ENCODE measurements at regions not wholly inside any gene's neighbourhood (a gene's known extent, or its start where the extent isn't known, plus 50 kb on each side); places are given as distances from the start of the nearest gene placed in this dataset.
"Not testable (repeated sequence)": the region's sequence is repeated elsewhere in the genome, so short reads cannot be mapped to it uniquely, and the experiment has no call there.

GRCh38 chr20:4435671-4436455 lies 186.8 kb upstream of the ADRA1D start:
- DNase-seq (ENCODE audit: low read depth, low spot score) = no peak

- no peak for DNase-seq (ENCODE audit: low read depth, low spot score)
Measured at GRCh38 chr20:4435225-4435624, 186.1 kb upstream of the ADRA1D start.

GRCh38 chr20:4434681-4435080 lies 185.6 kb upstream of the ADRA1D start:
- DNase-seq (ENCODE audit: low read depth, low spot score) = no peak

- DNase-seq (ENCODE audit: low read depth, low spot score) = no peak
Measured at GRCh38 chr20:4431446-4431845, 182.4 kb upstream of the ADRA1D start.

DNA sequence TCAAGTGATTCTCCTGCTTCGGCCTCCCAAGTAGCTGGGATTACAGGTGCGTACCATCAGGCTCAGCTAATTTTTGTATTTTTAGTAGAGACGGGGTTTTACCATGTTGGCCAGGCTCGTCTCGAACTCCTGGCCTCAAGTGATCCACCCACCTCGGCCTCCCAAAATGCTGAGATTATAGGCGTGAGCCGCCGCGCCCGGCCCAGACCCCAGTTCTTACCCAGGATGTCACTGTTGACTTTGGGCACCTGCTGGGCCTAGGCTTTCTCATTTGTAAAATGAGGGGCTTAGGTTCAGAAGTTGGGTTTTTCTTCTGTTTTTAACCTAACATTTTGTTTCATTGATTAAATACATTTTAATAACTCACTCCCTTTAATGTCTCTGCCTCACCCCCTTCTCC lies 181.7 kb upstream of the ADRA1D start:
- not testable (repeated sequence) for DNase-seq (ENCODE audit: low read depth, low spot score)

DNA sequence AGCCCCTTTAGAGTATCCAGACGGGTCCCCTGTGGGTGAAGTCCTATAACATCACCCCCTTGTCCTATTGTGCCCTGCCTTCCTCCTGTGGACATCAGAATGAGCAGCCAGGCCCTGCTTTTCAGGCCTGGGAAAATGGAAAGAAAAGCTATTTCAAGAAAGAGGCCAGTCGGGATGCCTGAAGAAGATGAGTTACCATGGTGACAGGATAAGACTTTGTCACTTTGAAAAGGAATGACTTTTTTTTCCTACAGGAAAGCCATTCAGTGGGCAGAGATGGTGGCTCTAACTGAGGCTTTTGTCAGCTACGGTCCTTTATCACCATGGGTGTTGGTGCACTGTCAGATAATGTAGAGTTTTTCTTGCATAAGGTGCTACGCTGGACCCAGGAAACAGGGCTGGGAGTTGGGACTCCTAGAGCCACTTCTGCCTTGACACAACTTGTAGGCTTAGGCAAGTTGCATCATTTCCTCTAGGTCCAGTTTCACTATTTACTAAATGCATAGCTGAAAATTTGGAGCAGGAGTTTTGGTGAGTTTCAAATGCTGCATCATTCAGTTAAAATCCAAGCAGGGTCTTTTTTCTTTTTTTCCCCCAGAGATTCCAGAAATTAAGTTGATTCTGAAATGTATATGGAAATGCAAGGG lies 179.0 kb upstream of the ADRA1D start:
- no peak for DNase-seq (ENCODE audit: low read depth, low spot score)

- no peak for DNase-seq (ENCODE audit: low read depth, low spot score)
Measured at GRCh38 chr20:4418141-4418540, 169.1 kb upstream of the ADRA1D start.

DNA sequence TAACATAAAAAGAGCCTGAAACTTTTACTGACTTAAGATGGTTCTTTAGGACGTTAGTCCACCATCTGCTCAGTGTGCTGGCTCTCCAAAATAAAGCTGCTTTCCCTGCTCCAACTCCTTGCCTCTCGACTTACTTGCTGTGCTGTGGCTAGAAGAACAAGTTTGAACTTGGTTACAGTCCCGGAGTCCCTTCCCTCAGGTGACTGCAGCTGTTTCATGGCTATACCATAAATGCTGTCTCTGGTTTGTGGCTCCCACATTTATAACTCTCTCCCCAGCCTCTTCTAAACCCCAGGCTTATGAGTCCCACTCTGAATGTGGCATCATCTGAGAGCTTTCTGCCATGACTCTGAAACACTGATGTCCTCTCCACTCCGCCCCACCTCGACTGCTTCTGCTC lies 166.2 kb upstream of the ADRA1D start:
- no peak for DNase-seq (ENCODE audit: low read depth, low spot score)

DNA sequence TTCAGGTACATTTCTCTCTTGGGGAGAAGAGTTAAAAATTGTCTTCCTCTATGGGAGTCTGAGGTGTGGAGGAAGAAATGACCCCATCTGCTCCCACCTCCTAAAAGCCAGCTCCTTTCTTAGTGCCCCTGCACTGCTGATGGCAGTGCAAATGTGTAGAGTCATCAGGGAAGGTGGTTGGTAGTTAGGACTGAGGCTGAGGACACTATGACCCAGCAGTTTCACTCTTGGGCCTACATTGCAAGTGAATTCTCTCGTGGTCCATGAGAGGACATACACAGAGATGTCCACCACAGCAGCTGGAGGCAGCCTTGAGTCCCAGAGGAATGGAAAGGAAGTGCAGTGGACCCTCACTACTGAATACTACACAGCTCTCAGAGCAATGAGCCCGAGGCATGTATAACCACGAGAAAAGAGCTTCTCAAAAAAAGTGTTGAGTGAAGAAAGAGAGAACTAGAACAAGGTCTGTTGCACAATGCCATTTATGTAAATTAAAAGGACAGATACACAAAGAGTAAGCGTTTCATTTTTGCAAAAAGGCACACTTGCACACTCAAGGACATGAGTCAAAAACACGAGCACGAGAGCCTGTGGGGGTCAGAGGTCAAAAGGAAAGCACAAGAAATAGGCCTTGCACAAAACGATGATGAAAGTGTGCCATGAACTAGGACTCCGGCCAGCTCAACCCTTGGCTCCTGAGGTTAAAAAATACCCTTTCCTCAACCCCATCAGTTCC lies 164.4 kb upstream of the ADRA1D start:
- no peak for DNase-seq (ENCODE audit: low read depth, low spot score)

GRCh38 chr20:4412216-4412615 lies 163.1 kb upstream of the ADRA1D start:
- DNase-seq (ENCODE audit: low read depth, low spot score) = no peak

DNA sequence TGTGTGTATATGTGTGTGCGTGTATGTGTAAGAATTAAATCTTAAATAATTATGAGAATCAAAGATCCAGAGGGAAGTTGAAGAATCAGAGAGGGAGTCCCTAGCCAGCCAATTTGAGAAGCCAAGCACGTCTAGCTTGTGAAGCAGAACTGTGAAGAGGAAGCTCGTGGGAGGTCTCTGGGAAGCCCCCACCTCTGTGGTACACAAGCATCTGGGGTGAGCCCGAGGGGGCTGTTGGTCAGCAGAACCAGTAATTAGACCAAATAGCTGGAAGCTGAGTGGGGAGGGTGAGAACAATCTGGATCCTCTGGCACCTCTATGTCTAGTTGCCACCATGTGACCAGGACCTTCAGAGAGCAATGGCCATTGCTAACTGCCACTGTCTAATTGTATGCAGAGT lies 162.7 kb upstream of the ADRA1D start:
- DNase-seq (ENCODE audit: low read depth, low spot score) = no peak

GRCh38 chr20:4406627-4407026 lies 157.5 kb upstream of the ADRA1D start:
- DNase-seq (ENCODE audit: low read depth, low spot score) = no peak

DNA sequence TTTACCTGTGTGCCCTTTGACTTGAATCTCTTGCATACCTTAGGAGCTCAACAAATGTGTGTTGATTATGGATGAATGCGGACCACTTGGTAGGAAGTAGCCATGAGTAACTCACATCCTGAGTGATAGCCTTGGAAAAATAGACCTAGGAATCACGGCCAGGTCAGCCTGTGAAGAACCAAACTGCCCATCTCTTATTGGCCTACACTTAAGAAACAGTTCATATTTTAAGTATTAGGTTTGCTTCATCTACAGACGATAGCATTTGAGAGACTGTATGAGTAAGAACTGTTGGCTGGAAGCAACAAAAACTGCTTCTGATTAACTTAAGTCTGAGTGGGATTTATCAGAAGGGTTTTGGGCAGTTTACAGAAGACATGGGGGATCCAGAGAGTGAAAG lies 152.5 kb upstream of the ADRA1D start:
- no peak for DNase-seq (ENCODE audit: low read depth, low spot score)

DNA sequence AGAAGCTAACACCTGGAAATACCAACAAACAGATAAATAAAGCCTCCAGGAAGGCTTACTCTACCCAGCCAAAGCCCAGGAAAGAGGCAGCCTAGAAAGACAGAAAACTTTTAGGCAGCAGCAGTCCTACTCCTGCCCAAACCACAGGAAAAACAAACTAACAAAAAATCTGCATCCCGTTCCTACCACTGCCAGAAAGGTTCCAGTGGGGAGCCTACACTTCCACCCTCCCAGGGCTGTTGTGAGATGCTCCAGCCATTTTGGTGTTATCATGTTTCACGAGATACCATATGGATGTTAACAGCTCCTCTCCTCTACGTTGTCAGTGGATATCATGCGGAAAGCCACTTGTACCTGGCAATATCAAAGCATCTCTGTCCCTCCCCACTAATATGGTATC lies 135.9 kb upstream of the ADRA1D start:
- no peak for DNase-seq (ENCODE audit: low read depth, low spot score)

DNA sequence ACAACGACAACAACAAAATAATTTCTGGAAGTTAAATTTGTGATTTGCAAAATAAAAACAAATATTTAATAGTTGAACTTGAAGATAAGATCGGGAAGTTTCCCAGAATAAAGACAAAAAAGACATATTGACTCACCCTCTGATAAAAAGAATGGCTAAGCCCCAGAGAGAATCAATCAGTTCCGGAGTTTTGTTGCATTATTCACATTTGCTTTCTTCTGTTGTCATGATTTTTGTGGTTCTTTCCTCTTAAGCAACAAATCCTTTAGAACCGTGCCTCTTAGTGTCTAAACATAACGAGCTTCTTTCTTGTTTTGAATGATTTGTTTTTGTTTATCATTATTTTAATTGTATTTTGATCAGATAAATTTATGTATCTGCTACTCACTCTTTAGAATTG lies 134.9 kb upstream of the ADRA1D start:
- no peak for DNase-seq (ENCODE audit: low read depth, low spot score)

DNA sequence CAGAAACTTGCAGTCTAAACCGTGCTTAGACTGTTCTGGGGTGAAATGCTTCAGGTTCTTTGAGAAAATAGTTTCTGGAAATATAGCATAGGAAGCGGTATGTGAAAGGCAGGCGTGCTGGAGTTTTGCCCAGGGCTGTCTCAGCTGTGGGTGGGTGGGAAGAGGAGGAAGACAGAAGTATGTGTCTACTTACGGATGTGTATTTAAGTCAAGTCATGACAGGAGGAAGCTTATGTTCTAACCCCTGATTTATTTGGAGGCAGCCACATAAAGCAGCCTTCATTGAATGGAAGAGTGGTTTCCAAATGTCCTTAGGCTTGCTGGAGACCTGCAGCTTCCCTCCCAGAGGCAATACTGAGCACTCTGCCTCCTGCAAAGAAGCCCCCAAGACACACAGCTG lies 126.8 kb upstream of the ADRA1D start:
- DNase-seq (ENCODE audit: low read depth, low spot score) = no peak

- no peak for DNase-seq (ENCODE audit: low read depth, low spot score)
Measured at GRCh38 chr20:4373454-4373853, 124.4 kb upstream of the ADRA1D start.

DNA sequence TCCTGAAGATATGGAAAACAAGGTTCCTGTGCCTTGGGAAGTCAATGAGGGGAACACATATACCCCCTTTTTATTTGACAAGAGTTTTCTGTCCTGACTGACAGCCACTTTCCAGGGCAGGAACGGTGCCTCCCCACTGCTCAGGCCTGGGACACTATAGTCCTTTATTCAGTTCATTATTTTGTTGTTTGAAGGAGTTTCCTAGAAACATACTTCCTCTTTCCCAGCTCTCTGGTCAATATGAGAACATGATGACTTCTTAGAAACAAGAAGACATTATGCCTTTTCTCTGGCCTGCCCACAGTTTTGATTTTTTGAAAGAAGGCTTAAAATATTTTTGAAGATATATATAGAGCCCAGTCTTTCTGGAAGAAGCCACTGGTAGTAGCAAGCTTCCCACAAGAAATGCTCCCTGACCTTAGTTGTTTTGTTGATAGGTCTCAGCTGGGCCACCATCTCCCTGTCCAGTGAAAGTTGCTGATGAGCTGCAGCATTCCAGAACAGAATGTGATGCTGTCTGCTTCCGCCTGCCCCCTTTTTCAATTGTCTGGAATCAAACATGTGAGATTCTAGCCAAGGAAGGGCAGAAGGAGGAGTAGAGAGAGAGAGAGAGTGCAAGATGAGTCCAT lies 122.7 kb upstream of the ADRA1D start:
- no peak for DNase-seq (ENCODE audit: low read depth, low spot score)

DNA sequence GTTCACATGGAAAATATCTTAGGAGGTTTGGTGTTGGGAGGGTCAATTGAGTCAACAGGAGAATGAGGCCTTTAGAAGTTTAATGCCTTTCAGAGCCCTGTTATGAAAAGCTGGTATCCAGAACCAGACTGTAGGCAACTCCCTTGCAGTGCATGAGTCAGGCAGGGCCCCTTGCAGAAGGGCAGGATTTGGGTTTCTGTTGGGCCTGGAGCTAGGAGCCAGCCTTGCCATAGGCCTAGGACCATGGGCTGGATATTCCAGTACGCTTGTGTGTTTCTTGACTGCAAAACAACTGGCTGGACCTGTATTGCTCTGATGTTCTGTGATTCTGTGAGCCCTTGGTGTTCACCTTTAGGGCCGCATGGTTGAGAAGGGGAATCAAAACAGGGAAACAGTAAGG lies 121.8 kb upstream of the ADRA1D start:
- no peak for DNase-seq (ENCODE audit: low read depth, low spot score)

- no peak for DNase-seq (ENCODE audit: low read depth, low spot score)
Measured at GRCh38 chr20:4369798-4370124, 120.7 kb upstream of the ADRA1D start.

DNA sequence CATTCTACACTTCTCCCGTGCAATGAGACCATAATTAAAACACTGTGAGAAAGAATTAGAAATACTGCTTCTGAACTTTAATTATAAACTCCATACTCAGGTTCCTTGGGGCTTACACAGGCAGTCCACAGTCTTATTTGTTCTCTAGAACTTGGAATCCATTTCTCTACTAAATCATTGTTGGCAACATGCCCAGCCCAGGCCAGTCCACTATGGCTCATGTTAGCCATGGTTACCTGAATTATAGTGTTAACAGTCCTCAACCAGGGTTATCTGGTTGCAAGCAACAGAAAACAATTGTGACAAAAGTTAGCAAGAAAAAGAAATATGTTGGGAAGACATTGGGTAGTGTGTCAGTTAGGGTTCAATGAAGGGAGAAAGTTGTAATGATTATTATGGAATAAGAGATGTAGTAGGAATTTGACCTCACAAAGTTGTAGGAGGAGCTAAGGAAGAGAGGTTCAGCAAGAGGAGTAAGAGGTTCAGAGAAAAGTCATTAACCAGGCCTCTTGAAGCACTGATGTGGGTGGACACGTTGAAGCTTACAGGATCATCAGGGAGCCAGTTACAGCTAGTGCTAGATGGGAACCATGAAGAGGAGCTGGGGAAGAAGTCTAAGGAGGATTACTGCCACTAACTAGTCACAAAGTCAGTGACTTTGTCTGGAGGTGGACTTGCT lies 120.2 kb upstream of the ADRA1D start:
- DNase-seq (ENCODE audit: low read depth, low spot score) = no peak

GRCh38 chr20:4366076-4366475 lies 117.0 kb upstream of the ADRA1D start:
- no peak for DNase-seq (ENCODE audit: low read depth, low spot score)

All from activated CD4-positive, CD25-positive, alpha-beta regulatory T cell treated with anti-CD3 and anti-CD28 coated beads, Interleukin-2, amount 50 U/mL, for 16 hours (primary cell).